ENCODE measurements at regions not wholly inside any gene's neighbourhood (a gene's known extent, or its start where the extent isn't known, plus 50 kb on each side); places are given as distances from the start of the nearest gene placed in this dataset.

- TF ChIP-seq POLR2A (IDR thresholded peaks at IDR 0.05; ENCODE audit: low read depth, low read length) (no peak), CTCF (IDR thresholded peaks at IDR 0.05; ENCODE audit: extremely low read depth in 1 of 2, insufficient read depth in 1 of 2, low read depth in 1 of 2, low read length in 2 of 2) (no peak), POLR2AphosphoS5 (IDR thresholded peaks at IDR 0.05; ENCODE audit: insufficient read depth, low read depth, low read length) (no peak), EZH2 (IDR thresholded peaks at IDR 0.05; ENCODE audit: borderline replicate concordance, low read depth, low read length, severe bottlenecking) (no peak), FOS (IDR thresholded peaks at IDR 0.05; ENCODE audit: borderline replicate concordance, insufficient read depth, low read length) (no peak), MYC (IDR thresholded peaks at IDR 0.05; ENCODE audit: low read depth, low read length) (no peak), JUN (IDR thresholded peaks at IDR 0.05; ENCODE audit: borderline replicate concordance, insufficient read depth, insufficient read length, low read depth) (no peak), GATA2 (IDR thresholded peaks at IDR 0.05; ENCODE audit: insufficient read depth, insufficient read length, low read depth, low read length) (no peak)
- TF ChIP-seq, protein P1, sequence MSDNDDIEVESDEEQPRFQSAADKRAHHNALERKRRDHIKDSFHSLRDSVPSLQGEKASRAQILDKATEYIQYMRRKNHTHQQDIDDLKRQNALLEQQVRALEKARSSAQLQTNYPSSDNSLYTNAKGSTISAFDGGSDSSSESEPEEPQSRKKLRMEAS (IDR thresholded peaks at IDR 0.05; ENCODE audit: insufficient read depth, insufficient read length) = no peak
Measured at GRCh38 chr12:32983968-32984367, 87.4 kb upstream of the PKP2 start.
